GM12873 (cell line): ENCODE measurements at regions not wholly inside any gene's neighbourhood (a gene's known extent, or its start where the extent isn't known, plus 50 kb on each side); places are given as distances from the start of the nearest gene placed in this dataset.

Source experiments
- CTCF ChIP-seq: IDR thresholded peaks from 2 replicates; pipeline ENCODE4 v1.5.1; 2012; ENCODE audit warnings: low read depth, mild to moderate bottlenecking, moderate library complexity, low read length, control low read depth; ENCODE audit not compliant: insufficient read depth; ENCODE audit errors: missing control alignments

- TF ChIP-seq CTCF: no peak
Observed at GRCh38 chr4:67250131-67250896, 295.0 kb downstream of the CENPC start.

GRCh38 chr4:67236788-67237187 lies 308.5 kb downstream of the CENPC start:
- TF ChIP-seq CTCF: no peak

GRCh38 chr4:67236318-67236717 lies 309.0 kb downstream of the CENPC start:
- no peak for TF ChIP-seq CTCF

GRCh38 chr4:67234296-67234695 lies 311.0 kb downstream of the CENPC start:
- no peak for TF ChIP-seq CTCF

GRCh38 chr4:67229148-67229547 lies 316.2 kb downstream of the CENPC start:
- TF ChIP-seq CTCF: no peak

GRCh38 chr4:67220861-67221260 lies 324.4 kb downstream of the CENPC start:
- TF ChIP-seq CTCF: no peak

GRCh38 chr4:67218883-67219282 lies 326.4 kb downstream of the CENPC start:
- no peak for TF ChIP-seq CTCF
